K562 (cell line): ENCODE measurements at regions not wholly inside any gene's neighbourhood (a gene's known extent, or its start where the extent isn't known, plus 50 kb on each side); places are given as distances from the start of the nearest gene placed in this dataset.

Experiments
- ATAC-seq: fragments of 200-7000 bp; cut with Tn5 transposase; 3 replicates; pipeline ENCODE4 v1.9.1; 2020; ENCODE audit warnings: moderate library complexity
- BruUV-seq: library from RNA; stranded (reverse); fragments of 400-500 nt; replicated peaks from 2 replicates; lab custom pipeline; 2021; lab: Mats Ljungman, UMichigan
- CTCF ChIA-PET: fragments of 300-600 bp; formaldehyde crosslinking; extraction: SDS; loops from one replicate; lab custom pipeline; 2021; ENCODE audit warnings: low intra/inter-chr PET ratio; lab: Yijun Ruan, JAX
- POLR2A ChIA-PET: fragments of 300-600, 350-650 bp; sonication (Branson Sonifier 250); formaldehyde crosslinking; extraction: SDS; loops from one replicate; lab custom pipeline; 2021; ENCODE audit warnings: antibody characterized with exemption, inconsistent platforms; lab: Yijun Ruan, JAX
- DNase-seq, 4 experiments: peaks; one replicate each; pipeline versions ENCODE4 v3.0.0 to v3.0.0-alpha.2; 2011 to 2018; ENCODE audit warnings: low spot score in 3 of 4, mixed read lengths in 3 of 4; ENCODE audit errors: extremely low read depth in 1 of 4
- FAIRE-seq: peaks from 2 replicates; lab custom pipeline; 2011; peaks lifted over from hg19 to GRCh38; lab: Jason Lieb, UNC
- H2AFZ ChIP-seq: 2 replicates; pipeline ENCODE4 v1.6.0; 2011; ENCODE audit warnings: low read depth, low read length, control low read depth, inconsistent platforms
- H3K27ac ChIP-seq: fragments of 200-600 bp; 3 replicates; pipeline ENCODE4 v1.8.0; 2011; ENCODE audit warnings: low read depth, mild to moderate bottlenecking, control low read depth, inconsistent platforms, low read length, moderate library complexity, mixed read lengths; ENCODE audit errors: extremely low read depth
- H3K27me3 ChIP-seq, 2 experiments: fragments of 300-600 bp in 1 of 2; 2 replicates in 1 of 2; 3 replicates in 1 of 2; pipeline versions ENCODE4 v1.6.0 to v1.8.0; 2011; ENCODE audit warnings: inconsistent platforms in 2 of 2, low read length in 2 of 2, mild to moderate bottlenecking in 1 of 2, mixed read lengths in 1 of 2, moderate library complexity in 1 of 2; ENCODE audit not compliant: control insufficient read depth in 2 of 2, insufficient read depth in 2 of 2
- H3K36me3 ChIP-seq: fragments of 300-600 bp; 3 replicates; pipeline ENCODE4 v1.8.0; 2011; ENCODE audit warnings: mild to moderate bottlenecking, low read length, inconsistent platforms; ENCODE audit not compliant: control insufficient read depth, insufficient read depth
- H3K4me1 ChIP-seq, 2 experiments: fragments of 200-600 bp in 1 of 2; replicated peaks in 1 of 2; 2 replicates in 1 of 2; 3 replicates in 1 of 2; pipeline versions ENCODE4 v1.5.1 to v1.8.0; 2011; ENCODE audit warnings: inconsistent platforms in 2 of 2, low read length in 2 of 2, mild to moderate bottlenecking in 1 of 2, mixed read lengths in 1 of 2, moderate library complexity in 1 of 2; ENCODE audit not compliant: control insufficient read depth in 2 of 2, insufficient read depth in 2 of 2
- H3K4me2 ChIP-seq: 2 replicates; pipeline ENCODE4 v1.6.1; 2011; ENCODE audit warnings: low read length, control low read depth, inconsistent platforms, mixed read lengths; ENCODE audit not compliant: insufficient read depth
- H3K4me3 ChIP-seq: fragments of 200-600 bp; sonication (generic), shearing (Covaris generic); 2 replicates; pipeline ENCODE4 v1.5.1; 2016; ENCODE audit warnings: control low read depth, inconsistent platforms
- H3K79me2 ChIP-seq: fragments of 200-600 bp; 3 replicates; pipeline ENCODE4 v1.8.0; 2011; ENCODE audit warnings: low read length, inconsistent platforms; ENCODE audit not compliant: control insufficient read depth, insufficient read depth
- H3K9ac ChIP-seq, 2 experiments: 2 replicates each; pipeline versions ENCODE4 v1.6.0 to v1.6.1; 2011; ENCODE audit warnings: low read depth in 2 of 2, low read length in 2 of 2, control low read depth in 1 of 2, inconsistent platforms in 1 of 2, mild to moderate bottlenecking in 1 of 2, mixed read lengths in 1 of 2; ENCODE audit not compliant: insufficient read depth in 1 of 2
- H3K9me1 ChIP-seq: one replicate; pipeline ENCODE4 v1.6.0; 2011; ENCODE audit warnings: inconsistent platforms, mild to moderate bottlenecking, low read length, moderate library complexity; ENCODE audit not compliant: control insufficient read depth, insufficient read depth
- H3K9me3 ChIP-seq: replicated peaks from 2 replicates; pipeline ENCODE4 v1.5.1; 2011; ENCODE audit warnings: low read depth, low read length, inconsistent platforms; ENCODE audit not compliant: control insufficient read depth, insufficient read depth
- H4K20me1 ChIP-seq: replicated peaks from 2 replicates; pipeline ENCODE4 v1.6.1; 2011; ENCODE audit warnings: low read length, inconsistent platforms, mixed read lengths; ENCODE audit not compliant: control insufficient read depth, insufficient read depth
- BCL6 ChIP-seq: fragments of 250-450 bp; sonication (Bioruptor Pico); IDR thresholded peaks from 2 replicates; pipeline ENCODE4 v1.4.0; 2020
- HSF4 ChIP-seq: fragments of 250-450 bp; sonication (Bioruptor Pico); IDR thresholded peaks from 2 replicates; pipeline ENCODE4 v2.1.2; 2022; ENCODE audit warnings: mild to moderate bottlenecking, moderate library complexity, borderline replicate concordance
- NR2C2 ChIP-seq, 2 experiments: fragments of 200-800 bp in 1 of 2; sonication (Bioruptor generic) in 1 of 2; sonication (generic) in 1 of 2; formaldehyde crosslinking in 1 of 2; IDR thresholded peaks; 2 replicates each; pipeline versions ENCODE4 v1.6.1 to v1.8.0; 2016 to 2022; ENCODE audit warnings: mild to moderate bottlenecking in 1 of 2, missing compliant biosample characterization in 1 of 2, missing genetic modification characterization in 1 of 2, missing genetic modification reagents in 1 of 2
- SAP30 ChIP-seq: fragments of 200-600 bp; sonication (generic); IDR thresholded peaks from 2 replicates; pipeline ENCODE4 v1.6.1; 2012; ENCODE audit warnings: borderline replicate concordance, low read depth, mild to moderate bottlenecking, moderate library complexity, low read length, control low read depth, inconsistent platforms; ENCODE audit not compliant: insufficient read depth, poor library complexity, severe bottlenecking
- SMARCE1 ChIP-seq: fragments of 450-650 bp; IDR thresholded peaks from 2 replicates; pipeline ENCODE4 v1.7.1; 2016; ENCODE audit warnings: mild to moderate bottlenecking
- ZFP1 ChIP-seq: fragments of 450-650 bp; formaldehyde crosslinking; IDR thresholded peaks from 2 replicates; pipeline ENCODE4 v1.4.0; 2020; ENCODE audit warnings: mild to moderate bottlenecking, mixed read lengths
- ZNF165 ChIP-seq: fragments of 250-450 bp; sonication (Bioruptor Pico); IDR thresholded peaks from 2 replicates; pipeline ENCODE4 v1.4.0; 2020; ENCODE audit warnings: borderline replicate concordance
- WGBS: fragments of 100-300 bp; shearing (Covaris generic); methylation state at CpG from one replicate; pipeline ENCODE4 v1.1.6; 2016; ENCODE audit warnings: low coverage, mixed read lengths; ENCODE audit not compliant: insufficient coverage; ENCODE audit errors: missing lambda C conversion rate; 5-methylcytosine and 5-hydroxymethylcytosine counted together
- in situ Hi-C: fragments of 300-500 bp; cut with MboI; formaldehyde crosslinking; loops from 4 replicates; pipeline ENCODE4 v1.15.0; 2018; ENCODE audit warnings: inconsistent platforms, mixed read lengths
- intact Hi-C: fragments of 100-400 bp; cut with micrococcal nuclease; formaldehyde crosslinking; loops from 2 replicates; pipeline ENCODE4 v1.14.2; 2022
- TF ChIP-seq, protein P1 (sequence below): fragments of 450-650 bp; IDR thresholded peaks from 2 replicates; pipeline ENCODE4 v1.7.1; 2018; ENCODE audit warnings: mild to moderate bottlenecking, low read depth; ENCODE audit not compliant: partially characterized antibody
- TF ChIP-seq, protein P2 (sequence below): fragments of 450-650 bp; IDR thresholded peaks from 2 replicates; pipeline ENCODE4 v1.6.1; 2018; ENCODE audit warnings: mild to moderate bottlenecking, low read depth; ENCODE audit not compliant: partially characterized antibody
- TF ChIP-seq, protein P3 (sequence below): fragments of 150-350 bp; IDR thresholded peaks from 2 replicates; pipeline ENCODE4 v1.6.1; 2014; ENCODE audit warnings: low read depth, mild to moderate bottlenecking, low read length, borderline replicate concordance
- TF ChIP-seq, protein P4 (sequence below): fragments of 450-650 bp; formaldehyde crosslinking; IDR thresholded peaks from 2 replicates; pipeline ENCODE4 v1.4.0; 2022; ENCODE audit warnings: mild to moderate bottlenecking, moderate library complexity
- TF ChIP-seq, protein P5 (sequence below): fragments of 250-450 bp; sonication (Bioruptor Pico); IDR thresholded peaks from 2 replicates; pipeline ENCODE4 v1.4.0; 2020

DNA sequence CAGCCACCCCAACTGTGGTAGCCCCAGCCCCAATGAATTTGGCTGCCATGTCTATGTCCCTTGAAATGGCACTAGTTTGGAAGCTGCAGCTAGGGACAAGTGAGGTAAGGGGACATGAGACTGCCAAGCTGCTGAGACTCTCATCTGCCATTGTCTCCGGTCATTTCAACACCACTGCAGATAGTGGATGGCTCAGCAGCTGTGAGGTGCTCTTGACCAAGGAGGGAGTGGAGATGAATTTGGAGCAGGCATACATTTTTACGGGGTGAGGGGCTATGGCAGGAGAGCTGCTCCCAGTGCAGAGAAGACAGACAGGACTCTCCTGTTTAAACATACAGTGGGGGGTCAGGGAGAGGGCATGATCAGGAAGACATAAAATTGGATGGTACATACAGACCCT is 315.5 kb upstream of the CAMK1G start:
- H3K4me1 ChIP-seq: no peaks in the 10 kb centered on the region
- BruUV-seq: no TSS peak
- H3K9me3 ChIP-seq: no peaks in the 10 kb centered on the region
- 0% methylated on average over 2 of the region's 2 CpGs for WGBS
- ChIA-PET POLR2A (interaction anchor here (0.7 kb wide), 1 partner anchor 120 kb away, joined by 3 read pairs; no protein-coding TSS in a partner anchor), CTCF (no interaction called here)
- H4K20me1 ChIP-seq: no peaks in the 10 kb centered on the region
- no peak overlapping the region for H3K4me3 ChIP-seq
- no peak overlapping the region for H3K4me2 ChIP-seq
- H3K9ac ChIP-seq: no peak overlapping the region
- FAIRE-seq (no peak), DNase-seq (no peak), ATAC-seq (no peak)
- H3K27me3 ChIP-seq: no peaks in the 10 kb centered on the region
- H3K36me3 ChIP-seq: no peaks in the 10 kb centered on the region
- H2AFZ ChIP-seq: no peak overlapping the region
- no peaks in the 10 kb centered on the region for H3K79me2 ChIP-seq
- H3K9me1 ChIP-seq: no peaks in the 10 kb centered on the region
- intact Hi-C loops: no loop called here
- H3K27ac ChIP-seq: no peak overlapping the region
- in situ Hi-C loops: no loop called here
- TF ChIP-seq SAP30 (no peak), NR2C2 (CRISPR knock-in tag; IDR thresholded peaks at IDR 0.05) (no peak), NR2C2 (tag; IDR thresholded peaks at IDR 0.05) (no peak), ZNF165 (CRISPR knock-in tag) (no peak), SMARCE1 (no peak), HSF4 (CRISPR knock-in tag) (no peak), ZFP1 (no peak), BCL6 (CRISPR knock-in tag) (no peak)
- TF ChIP-seq, protein P1, sequence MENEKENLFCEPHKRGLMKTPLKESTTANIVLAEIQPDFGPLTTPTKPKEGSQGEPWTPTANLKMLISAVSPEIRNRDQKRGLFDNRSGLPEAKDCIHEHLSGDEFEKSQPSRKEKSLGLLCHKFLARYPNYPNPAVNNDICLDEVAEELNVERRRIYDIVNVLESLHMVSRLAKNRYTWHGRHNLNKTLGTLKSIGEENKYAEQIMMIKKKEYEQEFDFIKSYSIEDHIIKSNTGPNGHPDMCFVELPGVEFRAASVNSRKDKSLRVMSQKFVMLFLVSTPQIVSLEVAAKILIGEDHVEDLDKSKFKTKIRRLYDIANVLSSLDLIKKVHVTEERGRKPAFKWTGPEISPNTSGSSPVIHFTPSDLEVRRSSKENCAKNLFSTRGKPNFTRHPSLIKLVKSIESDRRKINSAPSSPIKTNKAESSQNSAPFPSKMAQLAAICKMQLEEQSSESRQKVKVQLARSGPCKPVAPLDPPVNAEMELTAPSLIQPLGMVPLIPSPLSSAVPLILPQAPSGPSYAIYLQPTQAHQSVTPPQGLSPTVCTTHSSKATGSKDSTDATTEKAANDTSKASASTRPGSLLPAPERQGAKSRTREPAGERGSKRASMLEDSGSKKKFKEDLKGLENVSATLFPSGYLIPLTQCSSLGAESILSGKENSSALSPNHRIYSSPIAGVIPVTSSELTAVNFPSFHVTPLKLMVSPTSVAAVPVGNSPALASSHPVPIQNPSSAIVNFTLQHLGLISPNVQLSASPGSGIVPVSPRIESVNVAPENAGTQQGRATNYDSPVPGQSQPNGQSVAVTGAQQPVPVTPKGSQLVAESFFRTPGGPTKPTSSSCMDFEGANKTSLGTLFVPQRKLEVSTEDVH: no peak
- TF ChIP-seq, protein P2, sequence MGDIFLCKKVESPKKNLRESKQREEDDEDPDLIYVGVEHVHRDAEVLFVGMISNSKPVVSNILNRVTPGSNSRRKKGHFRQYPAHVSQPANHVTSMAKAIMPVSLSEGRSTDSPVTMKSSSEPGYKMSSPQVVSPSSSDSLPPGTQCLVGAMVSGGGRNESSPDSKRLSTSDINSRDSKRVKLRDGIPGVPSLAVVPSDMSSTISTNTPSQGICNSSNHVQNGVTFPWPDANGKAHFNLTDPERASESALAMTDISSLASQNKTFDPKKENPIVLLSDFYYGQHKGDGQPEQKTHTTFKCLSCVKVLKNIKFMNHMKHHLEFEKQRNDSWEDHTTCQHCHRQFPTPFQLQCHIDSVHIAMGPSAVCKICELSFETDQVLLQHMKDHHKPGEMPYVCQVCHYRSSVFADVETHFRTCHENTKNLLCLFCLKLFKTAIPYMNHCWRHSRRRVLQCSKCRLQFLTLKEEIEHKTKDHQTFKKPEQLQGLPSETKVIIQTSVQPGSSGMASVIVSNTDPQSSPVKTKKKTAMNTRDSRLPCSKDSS: no peak
- TF ChIP-seq, protein P3, sequence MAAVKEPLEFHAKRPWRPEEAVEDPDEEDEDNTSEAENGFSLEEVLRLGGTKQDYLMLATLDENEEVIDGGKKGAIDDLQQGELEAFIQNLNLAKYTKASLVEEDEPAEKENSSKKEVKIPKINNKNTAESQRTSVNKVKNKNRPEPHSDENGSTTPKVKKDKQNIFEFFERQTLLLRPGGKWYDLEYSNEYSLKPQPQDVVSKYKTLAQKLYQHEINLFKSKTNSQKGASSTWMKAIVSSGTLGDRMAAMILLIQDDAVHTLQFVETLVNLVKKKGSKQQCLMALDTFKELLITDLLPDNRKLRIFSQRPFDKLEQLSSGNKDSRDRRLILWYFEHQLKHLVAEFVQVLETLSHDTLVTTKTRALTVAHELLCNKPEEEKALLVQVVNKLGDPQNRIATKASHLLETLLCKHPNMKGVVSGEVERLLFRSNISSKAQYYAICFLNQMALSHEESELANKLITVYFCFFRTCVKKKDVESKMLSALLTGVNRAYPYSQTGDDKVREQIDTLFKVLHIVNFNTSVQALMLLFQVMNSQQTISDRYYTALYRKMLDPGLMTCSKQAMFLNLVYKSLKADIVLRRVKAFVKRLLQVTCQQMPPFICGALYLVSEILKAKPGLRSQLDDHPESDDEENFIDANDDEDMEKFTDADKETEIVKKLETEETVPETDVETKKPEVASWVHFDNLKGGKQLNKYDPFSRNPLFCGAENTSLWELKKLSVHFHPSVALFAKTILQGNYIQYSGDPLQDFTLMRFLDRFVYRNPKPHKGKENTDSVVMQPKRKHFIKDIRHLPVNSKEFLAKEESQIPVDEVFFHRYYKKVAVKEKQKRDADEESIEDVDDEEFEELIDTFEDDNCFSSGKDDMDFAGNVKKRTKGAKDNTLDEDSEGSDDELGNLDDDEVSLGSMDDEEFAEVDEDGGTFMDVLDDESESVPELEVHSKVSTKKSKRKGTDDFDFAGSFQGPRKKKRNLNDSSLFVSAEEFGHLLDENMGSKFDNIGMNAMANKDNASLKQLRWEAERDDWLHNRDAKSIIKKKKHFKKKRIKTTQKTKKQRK: no peak
- TF ChIP-seq, protein P4, sequence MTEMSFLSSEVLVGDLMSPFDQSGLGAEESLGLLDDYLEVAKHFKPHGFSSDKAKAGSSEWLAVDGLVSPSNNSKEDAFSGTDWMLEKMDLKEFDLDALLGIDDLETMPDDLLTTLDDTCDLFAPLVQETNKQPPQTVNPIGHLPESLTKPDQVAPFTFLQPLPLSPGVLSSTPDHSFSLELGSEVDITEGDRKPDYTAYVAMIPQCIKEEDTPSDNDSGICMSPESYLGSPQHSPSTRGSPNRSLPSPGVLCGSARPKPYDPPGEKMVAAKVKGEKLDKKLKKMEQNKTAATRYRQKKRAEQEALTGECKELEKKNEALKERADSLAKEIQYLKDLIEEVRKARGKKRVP: no peak
- TF ChIP-seq, protein P5, sequence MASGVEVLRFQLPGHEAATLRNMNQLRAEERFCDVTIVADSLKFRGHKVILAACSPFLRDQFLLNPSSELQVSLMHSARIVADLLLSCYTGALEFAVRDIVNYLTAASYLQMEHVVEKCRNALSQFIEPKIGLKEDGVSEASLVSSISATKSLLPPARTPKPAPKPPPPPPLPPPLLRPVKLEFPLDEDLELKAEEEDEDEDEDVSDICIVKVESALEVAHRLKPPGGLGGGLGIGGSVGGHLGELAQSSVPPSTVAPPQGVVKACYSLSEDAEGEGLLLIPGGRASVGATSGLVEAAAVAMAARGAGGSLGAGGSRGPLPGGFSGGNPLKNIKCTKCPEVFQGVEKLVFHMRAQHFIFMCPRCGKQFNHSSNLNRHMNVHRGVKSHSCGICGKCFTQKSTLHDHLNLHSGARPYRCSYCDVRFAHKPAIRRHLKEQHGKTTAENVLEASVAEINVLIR (CRISPR knock-in tag): no peak
